OCI-LY1 (cell line): ENCODE measurements at regions not wholly inside any gene's neighbourhood (a gene's known extent, or its start where the extent isn't known, plus 50 kb on each side); places are given as distances from the start of the nearest gene placed in this dataset.

ENCODE experiments used
- H2AFZ ChIP-seq: fragments of 200-600 bp; sonication (generic), shearing (Covaris generic); 2 replicates; pipeline ENCODE4 v1.6.0; 2014; ENCODE audit warnings: antibody characterized with exemption, mild to moderate bottlenecking, low read length
- H3F3A ChIP-seq: fragments of 200-600 bp; sonication (generic), shearing (Covaris generic); 2 replicates; pipeline ENCODE4 v1.6.0; 2014; ENCODE audit warnings: mild to moderate bottlenecking, antibody characterized with exemption, low read length, moderate library complexity; ENCODE audit not compliant: insufficient read depth
- H3K27ac ChIP-seq: fragments of 200-600 bp; sonication (generic); 2 replicates; pipeline ENCODE4 v1.5.1; 2014; ENCODE audit warnings: low read length, mixed run types, mild to moderate bottlenecking, low read depth; ENCODE audit not compliant: poor library complexity, severe bottlenecking
- H3K27me3 ChIP-seq: fragments of 200-600 bp; sonication (generic); 2 replicates; pipeline ENCODE4 v1.6.0; 2014; ENCODE audit warnings: antibody characterized with exemption, mild to moderate bottlenecking, low read length, moderate library complexity; ENCODE audit not compliant: insufficient read depth
- H3K36me3 ChIP-seq: fragments of 200-600 bp; sonication (generic); 2 replicates; pipeline ENCODE4 v1.6.1; 2014; ENCODE audit warnings: mild to moderate bottlenecking, antibody characterized with exemption, low read length, moderate library complexity, mixed read lengths; ENCODE audit not compliant: insufficient read depth
- H3K4me1 ChIP-seq: fragments of 200-600 bp; sonication (generic); 2 replicates; pipeline ENCODE4 v1.5.1; 2014; ENCODE audit warnings: mild to moderate bottlenecking, low read length, moderate library complexity; ENCODE audit not compliant: insufficient read depth, severe bottlenecking
- H3K4me2 ChIP-seq: fragments of 200-600 bp; sonication (generic), shearing (Covaris generic); 2 replicates; pipeline ENCODE4 v1.6.1; 2014; ENCODE audit warnings: low read length
- H3K4me3 ChIP-seq: fragments of 200-600 bp; sonication (generic); 2 replicates; pipeline ENCODE4 v1.5.1; 2014; ENCODE audit warnings: low read length, low read depth, mild to moderate bottlenecking, mixed read lengths; ENCODE audit not compliant: poor library complexity, severe bottlenecking
- H3K79me2 ChIP-seq: fragments of 200-600 bp; shearing (Covaris generic); 2 replicates; pipeline ENCODE4 v1.6.1; 2016; ENCODE audit warnings: mixed run types, low read length, mixed read lengths; ENCODE audit not compliant: insufficient read depth
- H3K9ac ChIP-seq: fragments of 200-600 bp; sonication (generic), shearing (Covaris generic); 2 replicates; pipeline ENCODE4 v1.6.1; 2014; ENCODE audit warnings: mild to moderate bottlenecking, low read length, mixed read lengths
- H3K9me2 ChIP-seq: fragments of 200-600 bp; sonication (generic), shearing (Covaris generic); 2 replicates; pipeline ENCODE4 v1.6.1; 2014; ENCODE audit warnings: low read depth, mild to moderate bottlenecking, low read length, mixed read lengths
- H3K9me3 ChIP-seq: fragments of 200-600 bp; shearing (Covaris generic); 2 replicates; pipeline ENCODE4 v1.6.1; 2014; ENCODE audit warnings: low read length, mixed read lengths
- H4K20me1 ChIP-seq: fragments of 200-600 bp; sonication (generic), shearing (Covaris generic); 2 replicates; pipeline ENCODE4 v1.6.0; 2016; ENCODE audit warnings: mild to moderate bottlenecking, low read length; ENCODE audit not compliant: insufficient read depth
- EZH2 ChIP-seq: fragments of 200-600 bp; sonication (generic), shearing (Covaris generic); IDR thresholded peaks from 2 replicates; pipeline ENCODE4 v1.8.0; 2017; ENCODE audit warnings: borderline replicate concordance, mixed run types, mild to moderate bottlenecking, antibody characterized with exemption, low read length, moderate library complexity, mixed read lengths
- TF ChIP-seq, protein P1 (sequence below): fragments of 200-600 bp; sonication (generic), shearing (Covaris generic); IDR thresholded peaks from 2 replicates; pipeline ENCODE4 v1.5.1; 2017; ENCODE audit warnings: mild to moderate bottlenecking, antibody characterized with exemption, low read length, moderate library complexity, mixed read lengths

GRCh38 chr9:93896496-93897033 is 58.6 kb downstream of the BARX1 start:
- Histone ChIP-seq H3K36me3 (no peaks in the 10 kb centered on the region), H3K4me3 (no peak overlapping the region), H3K79me2 (no peaks in the 10 kb centered on the region), H3K4me2 (no peak overlapping the region), H3K27ac (no peak overlapping the region), H3K4me1 (no peaks in the 10 kb centered on the region), H3F3A (no peaks in the 10 kb centered on the region), H2AFZ (no peak overlapping the region), H3K27me3 (peaks cover 4% of the 10 kb centered on the region; the same call in 1 of the 2 replicates), H3K9me3 (peaks cover 2% of the 10 kb centered on the region; the same call in 1 of the 2 replicates), H4K20me1 (no peaks in the 10 kb centered on the region), H3K9me2 (no peaks in the 10 kb centered on the region), H3K9ac (no peak overlapping the region)
- TF ChIP-seq, protein P1, sequence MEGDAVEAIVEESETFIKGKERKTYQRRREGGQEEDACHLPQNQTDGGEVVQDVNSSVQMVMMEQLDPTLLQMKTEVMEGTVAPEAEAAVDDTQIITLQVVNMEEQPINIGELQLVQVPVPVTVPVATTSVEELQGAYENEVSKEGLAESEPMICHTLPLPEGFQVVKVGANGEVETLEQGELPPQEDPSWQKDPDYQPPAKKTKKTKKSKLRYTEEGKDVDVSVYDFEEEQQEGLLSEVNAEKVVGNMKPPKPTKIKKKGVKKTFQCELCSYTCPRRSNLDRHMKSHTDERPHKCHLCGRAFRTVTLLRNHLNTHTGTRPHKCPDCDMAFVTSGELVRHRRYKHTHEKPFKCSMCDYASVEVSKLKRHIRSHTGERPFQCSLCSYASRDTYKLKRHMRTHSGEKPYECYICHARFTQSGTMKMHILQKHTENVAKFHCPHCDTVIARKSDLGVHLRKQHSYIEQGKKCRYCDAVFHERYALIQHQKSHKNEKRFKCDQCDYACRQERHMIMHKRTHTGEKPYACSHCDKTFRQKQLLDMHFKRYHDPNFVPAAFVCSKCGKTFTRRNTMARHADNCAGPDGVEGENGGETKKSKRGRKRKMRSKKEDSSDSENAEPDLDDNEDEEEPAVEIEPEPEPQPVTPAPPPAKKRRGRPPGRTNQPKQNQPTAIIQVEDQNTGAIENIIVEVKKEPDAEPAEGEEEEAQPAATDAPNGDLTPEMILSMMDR: no peak
- TF ChIP-seq EZH2: no peak

DNA sequence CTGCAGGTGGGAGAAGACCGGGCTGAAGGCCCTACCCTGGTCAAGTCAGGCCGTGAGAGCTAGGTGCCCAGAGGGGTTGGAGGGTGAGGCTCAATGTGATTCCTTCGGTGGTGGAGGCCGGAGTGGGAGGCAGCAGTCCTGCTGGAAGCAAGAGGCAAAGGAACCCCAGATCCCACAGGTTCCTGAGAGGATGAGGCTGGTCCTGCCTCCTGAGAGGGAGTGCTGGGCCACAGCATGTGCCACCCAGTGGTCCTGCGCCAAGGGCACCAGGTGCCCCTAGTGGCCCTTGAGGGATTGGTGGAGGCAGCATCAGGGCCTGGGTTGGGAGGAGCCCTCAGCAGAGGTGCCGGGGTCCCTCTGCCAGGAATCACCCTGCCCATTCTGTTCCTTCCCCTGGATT is 59.1 kb downstream of the BARX1 start:
- Histone ChIP-seq H3K9me3 (peaks cover 2% of the 10 kb centered on the region; the same call in 1 of the 2 replicates), H3F3A (no peaks in the 10 kb centered on the region), H3K4me3 (no peak overlapping the region), H3K9ac (no peak overlapping the region), H3K27ac (no peak overlapping the region), H3K36me3 (no peaks in the 10 kb centered on the region), H3K9me2 (no peaks in the 10 kb centered on the region), H2AFZ (no peak overlapping the region), H3K79me2 (no peaks in the 10 kb centered on the region), H3K4me1 (no peaks in the 10 kb centered on the region), H3K4me2 (no peak overlapping the region), H3K27me3 (peaks cover 4% of the 10 kb centered on the region; the same call in 1 of the 2 replicates), H4K20me1 (no peaks in the 10 kb centered on the region)
- TF ChIP-seq EZH2: no peak
- TF ChIP-seq, protein P1: no peak

DNA sequence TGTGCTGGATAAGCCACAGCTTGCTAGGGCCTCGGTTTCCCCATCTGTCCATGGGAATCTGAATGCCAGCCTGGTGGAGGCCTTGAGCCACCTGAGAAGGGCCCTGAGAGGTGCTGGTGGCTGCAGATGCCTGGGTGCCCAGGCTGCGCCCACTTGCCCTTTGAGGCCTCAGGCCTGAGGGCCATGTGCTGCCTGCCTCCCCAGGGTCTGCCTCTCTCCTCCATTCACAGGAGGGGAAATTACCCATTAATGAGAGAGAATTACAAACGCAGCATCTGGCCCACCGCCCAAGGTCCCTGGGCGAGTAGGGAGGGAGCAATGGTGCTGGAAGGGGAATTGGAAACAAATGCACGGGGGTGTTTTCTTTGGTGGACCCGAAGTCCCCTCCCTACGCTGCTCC is 59.6 kb downstream of the BARX1 start:
- no peaks in the 10 kb centered on the region for H3K9me2 ChIP-seq
- no peaks in the 10 kb centered on the region for H3K79me2 ChIP-seq
- H3K4me1 ChIP-seq: no peaks in the 10 kb centered on the region
- no peak for TF ChIP-seq EZH2
- TF ChIP-seq, protein P1: no peak
- H3K36me3 ChIP-seq: no peaks in the 10 kb centered on the region
- no peaks in the 10 kb centered on the region for H3F3A ChIP-seq
- H3K27me3 ChIP-seq: peaks cover 4% of the 10 kb centered on the region; the same call in 1 of the 2 replicates
- H3K9me3 ChIP-seq: peaks cover 2% of the 10 kb centered on the region; the same call in 1 of the 2 replicates
- H3K4me2 ChIP-seq: no peak overlapping the region
- H3K9ac ChIP-seq: no peak overlapping the region
- H3K27ac ChIP-seq: no peak overlapping the region
- no peaks in the 10 kb centered on the region for H4K20me1 ChIP-seq
- H3K4me3 ChIP-seq: no peak overlapping the region
- no peak overlapping the region for H2AFZ ChIP-seq
